ENCODE measurements at regions not wholly inside any gene's neighbourhood (a gene's known extent, or its start where the extent isn't known, plus 50 kb on each side); places are given as distances from the start of the nearest gene placed in this dataset.

DNA sequence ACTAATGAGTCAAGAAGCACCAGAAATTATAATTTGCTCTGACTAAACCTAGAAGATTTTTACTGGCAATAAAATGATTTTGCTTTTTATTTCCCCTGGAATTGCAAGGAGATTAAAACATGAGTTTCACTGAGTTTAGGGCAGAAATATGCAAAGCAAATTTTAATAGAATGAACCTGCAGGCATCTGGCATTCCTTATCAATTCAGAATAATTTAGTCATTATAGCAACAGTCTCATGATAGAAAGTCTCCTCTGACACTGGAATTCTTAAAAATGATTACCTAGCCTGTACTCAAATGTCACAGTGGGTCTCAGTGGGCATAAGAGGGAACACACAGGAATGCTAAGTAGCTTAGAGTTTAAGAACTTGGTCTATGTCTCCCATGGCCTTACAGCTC, 195.9 kb downstream of the TTC39B start:
- TF ChIP-seq, protein P1, sequence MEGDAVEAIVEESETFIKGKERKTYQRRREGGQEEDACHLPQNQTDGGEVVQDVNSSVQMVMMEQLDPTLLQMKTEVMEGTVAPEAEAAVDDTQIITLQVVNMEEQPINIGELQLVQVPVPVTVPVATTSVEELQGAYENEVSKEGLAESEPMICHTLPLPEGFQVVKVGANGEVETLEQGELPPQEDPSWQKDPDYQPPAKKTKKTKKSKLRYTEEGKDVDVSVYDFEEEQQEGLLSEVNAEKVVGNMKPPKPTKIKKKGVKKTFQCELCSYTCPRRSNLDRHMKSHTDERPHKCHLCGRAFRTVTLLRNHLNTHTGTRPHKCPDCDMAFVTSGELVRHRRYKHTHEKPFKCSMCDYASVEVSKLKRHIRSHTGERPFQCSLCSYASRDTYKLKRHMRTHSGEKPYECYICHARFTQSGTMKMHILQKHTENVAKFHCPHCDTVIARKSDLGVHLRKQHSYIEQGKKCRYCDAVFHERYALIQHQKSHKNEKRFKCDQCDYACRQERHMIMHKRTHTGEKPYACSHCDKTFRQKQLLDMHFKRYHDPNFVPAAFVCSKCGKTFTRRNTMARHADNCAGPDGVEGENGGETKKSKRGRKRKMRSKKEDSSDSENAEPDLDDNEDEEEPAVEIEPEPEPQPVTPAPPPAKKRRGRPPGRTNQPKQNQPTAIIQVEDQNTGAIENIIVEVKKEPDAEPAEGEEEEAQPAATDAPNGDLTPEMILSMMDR (IDR thresholded peaks at IDR 0.05) = no peak
- no peak for TF ChIP-seq POLR2A (IDR thresholded peaks at IDR 0.05)

Data from testis (tissue), 2 donors.